Upper lobe of left lung (tissue), 4 donors: ENCODE measurements at regions not wholly inside any gene's neighbourhood (a gene's known extent, or its start where the extent isn't known, plus 50 kb on each side); places are given as distances from the start of the nearest gene placed in this dataset.

Experiments
- EP300 ChIP-seq, 4 donors: sonication (generic); formaldehyde crosslinking; IDR thresholded peaks; one replicate each; pipeline ENCODE4 v1.5.1; 2017; ENCODE audit warnings: antibody characterized with exemption in 4 of 4, control low read depth in 2 of 4
- POLR2A ChIP-seq, 4 donors: fragments of 450-650 bp; IDR thresholded peaks; one replicate each; pipeline ENCODE4 v1.5.1; 2016 to 2017; ENCODE audit warnings: antibody characterized with exemption in 4 of 4, mild to moderate bottlenecking in 2 of 4
- POLR2AphosphoS5 ChIP-seq, 2 donors: sonication (generic); formaldehyde crosslinking; IDR thresholded peaks; one replicate each; pipeline ENCODE4 v1.5.1; 2017; ENCODE audit warnings: antibody characterized with exemption in 2 of 2
- TF ChIP-seq, protein P1 (sequence below), 6 experiments: fragments of 450-650 bp in 4 of 6; fragments of 200-600 bp in 2 of 6; sonication (generic) in 2 of 6; IDR thresholded peaks; one replicate each; pipeline ENCODE4 v1.5.1; 2016 to 2019; ENCODE audit warnings: antibody characterized with exemption in 6 of 6

DNA sequence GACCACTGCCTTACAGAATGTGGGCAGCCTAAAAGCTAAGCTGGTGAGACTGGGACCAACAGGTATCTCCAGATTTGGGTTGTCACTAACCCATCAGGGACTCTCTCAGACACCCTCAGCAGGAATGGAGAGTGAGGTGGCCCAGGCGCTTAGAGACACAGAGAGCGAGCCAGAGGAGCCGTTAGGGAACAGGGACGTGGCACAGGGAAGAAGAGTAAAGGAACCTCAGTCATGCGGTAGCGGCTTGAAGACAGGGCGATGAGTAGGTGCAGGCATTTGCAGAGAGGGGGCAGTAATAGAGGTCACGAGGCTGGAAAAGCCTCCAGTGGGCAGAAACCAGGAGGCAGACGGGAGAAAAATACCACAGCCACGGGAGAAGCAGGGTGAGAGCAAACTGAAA lies 158.0 kb upstream of the CCND2 start:
- no peak for TF ChIP-seq EP300 (IDR thresholded peaks at IDR 0.05)
- no peak for TF ChIP-seq POLR2A (IDR thresholded peaks at IDR 0.05)
- TF ChIP-seq, protein P1, sequence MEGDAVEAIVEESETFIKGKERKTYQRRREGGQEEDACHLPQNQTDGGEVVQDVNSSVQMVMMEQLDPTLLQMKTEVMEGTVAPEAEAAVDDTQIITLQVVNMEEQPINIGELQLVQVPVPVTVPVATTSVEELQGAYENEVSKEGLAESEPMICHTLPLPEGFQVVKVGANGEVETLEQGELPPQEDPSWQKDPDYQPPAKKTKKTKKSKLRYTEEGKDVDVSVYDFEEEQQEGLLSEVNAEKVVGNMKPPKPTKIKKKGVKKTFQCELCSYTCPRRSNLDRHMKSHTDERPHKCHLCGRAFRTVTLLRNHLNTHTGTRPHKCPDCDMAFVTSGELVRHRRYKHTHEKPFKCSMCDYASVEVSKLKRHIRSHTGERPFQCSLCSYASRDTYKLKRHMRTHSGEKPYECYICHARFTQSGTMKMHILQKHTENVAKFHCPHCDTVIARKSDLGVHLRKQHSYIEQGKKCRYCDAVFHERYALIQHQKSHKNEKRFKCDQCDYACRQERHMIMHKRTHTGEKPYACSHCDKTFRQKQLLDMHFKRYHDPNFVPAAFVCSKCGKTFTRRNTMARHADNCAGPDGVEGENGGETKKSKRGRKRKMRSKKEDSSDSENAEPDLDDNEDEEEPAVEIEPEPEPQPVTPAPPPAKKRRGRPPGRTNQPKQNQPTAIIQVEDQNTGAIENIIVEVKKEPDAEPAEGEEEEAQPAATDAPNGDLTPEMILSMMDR (IDR thresholded peaks at IDR 0.05) = no peak
- TF ChIP-seq POLR2AphosphoS5 (IDR thresholded peaks at IDR 0.05) = no peak
